ENCODE measurements at regions not wholly inside any gene's neighbourhood (a gene's known extent, or its start where the extent isn't known, plus 50 kb on each side); places are given as distances from the start of the nearest gene placed in this dataset.

DNA sequence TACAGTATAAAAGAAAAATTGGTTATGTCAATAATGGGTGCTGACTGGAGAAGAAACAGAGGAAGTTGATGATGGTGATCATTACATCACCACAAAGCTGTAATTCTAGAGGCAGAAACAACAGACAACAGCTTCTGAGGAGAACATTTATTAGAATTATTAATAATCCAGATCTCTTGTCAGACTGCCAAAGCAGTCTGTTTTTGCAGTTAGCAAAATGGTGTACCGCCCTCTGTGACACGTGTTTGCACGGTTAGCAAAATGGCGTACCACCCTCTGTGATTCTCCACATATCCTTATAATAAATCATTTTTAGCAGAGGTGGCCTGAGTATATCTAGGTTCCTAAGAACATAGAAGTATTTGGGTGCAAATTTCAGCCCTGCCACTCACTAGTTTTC, 154.0 kb upstream of the TENT5D start:
- no peaks in the 10 kb centered on the region for H4K20me1 ChIP-seq (ENCODE audit: insufficient read depth)
- H3K27ac ChIP-seq (ENCODE audit: low read depth in 2 of 2, low read length in 1 of 2): no peak overlapping the region
- H3K9me2 ChIP-seq: no peaks in the 10 kb centered on the region
- 5% methylated on average over 4 of the region's 4 CpGs for WGBS (ENCODE audit: low lambda C conversion rate)
- POLR2A ChIA-PET: no interaction called here
- H3K9me3 ChIP-seq: no peaks in the 10 kb centered on the region
- no peak overlapping the region for H3K9ac ChIP-seq
- no peak overlapping the region for H2AFZ ChIP-seq (ENCODE audit: low read depth)
- TF ChIP-seq, protein P1, sequence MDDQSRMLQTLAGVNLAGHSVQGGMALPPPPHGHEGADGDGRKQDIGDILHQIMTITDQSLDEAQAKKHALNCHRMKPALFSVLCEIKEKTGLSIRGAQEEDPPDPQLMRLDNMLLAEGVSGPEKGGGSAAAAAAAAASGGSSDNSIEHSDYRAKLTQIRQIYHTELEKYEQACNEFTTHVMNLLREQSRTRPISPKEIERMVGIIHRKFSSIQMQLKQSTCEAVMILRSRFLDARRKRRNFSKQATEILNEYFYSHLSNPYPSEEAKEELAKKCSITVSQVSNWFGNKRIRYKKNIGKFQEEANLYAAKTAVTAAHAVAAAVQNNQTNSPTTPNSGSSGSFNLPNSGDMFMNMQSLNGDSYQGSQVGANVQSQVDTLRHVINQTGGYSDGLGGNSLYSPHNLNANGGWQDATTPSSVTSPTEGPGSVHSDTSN (IDR thresholded peaks at IDR 0.05): no peak
- no peaks in the 10 kb centered on the region for H3K36me3 ChIP-seq (replicated peaks in 1 of 2; ENCODE audit: control insufficient read depth in 1 of 2, insufficient read depth in 2 of 2, low read length in 1 of 2)
- CTCF ChIA-PET: no interaction called here
- DNase-seq: no peak
- H3K4me3 ChIP-seq (ENCODE audit: low read depth in 2 of 2, low read length in 1 of 2): no peak overlapping the region
- H3K27me3 ChIP-seq (ENCODE audit: insufficient read depth): no peaks in the 10 kb centered on the region
- no peaks in the 10 kb centered on the region for H3K4me1 ChIP-seq (ENCODE audit: control insufficient read depth in 1 of 2, insufficient read depth in 2 of 2, low read depth in 1 of 2, low read length in 1 of 2)
- no peaks in the 10 kb centered on the region for H3F3A ChIP-seq (replicated peaks; ENCODE audit: insufficient read depth)
- no peaks in the 10 kb centered on the region for H3K79me2 ChIP-seq (ENCODE audit: insufficient read depth)
- H3K4me2 ChIP-seq: no peak overlapping the region

DNA sequence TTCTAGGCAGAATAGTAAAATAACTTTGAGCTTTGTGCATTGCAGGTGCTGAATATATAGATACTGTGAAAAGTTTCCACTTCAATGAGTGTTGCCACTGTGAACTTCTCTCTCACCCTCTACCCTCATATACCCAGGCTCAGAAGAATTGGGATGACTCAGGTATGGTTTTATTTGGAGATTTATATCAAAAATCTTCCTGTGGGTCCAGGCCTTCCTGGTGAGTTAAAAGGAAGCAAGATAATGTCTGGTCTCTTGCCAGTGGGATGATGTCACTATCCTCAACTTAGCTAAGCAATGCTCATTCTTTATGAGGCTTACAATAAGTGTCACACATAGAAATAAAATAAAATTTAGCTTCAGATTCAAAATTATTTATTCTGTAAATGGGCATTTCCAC, 153.3 kb upstream of the TENT5D start:
- no peaks in the 10 kb centered on the region for H3K36me3 ChIP-seq (replicated peaks in 1 of 2; ENCODE audit: control insufficient read depth in 1 of 2, insufficient read depth in 2 of 2, low read length in 1 of 2)
- no peak overlapping the region for H3K4me2 ChIP-seq
- no peak overlapping the region for H3K9ac ChIP-seq
- no peaks in the 10 kb centered on the region for H4K20me1 ChIP-seq (ENCODE audit: insufficient read depth)
- H3K79me2 ChIP-seq (ENCODE audit: insufficient read depth): no peaks in the 10 kb centered on the region
- H2AFZ ChIP-seq (ENCODE audit: low read depth): no peak overlapping the region
- TF ChIP-seq, protein P2, sequence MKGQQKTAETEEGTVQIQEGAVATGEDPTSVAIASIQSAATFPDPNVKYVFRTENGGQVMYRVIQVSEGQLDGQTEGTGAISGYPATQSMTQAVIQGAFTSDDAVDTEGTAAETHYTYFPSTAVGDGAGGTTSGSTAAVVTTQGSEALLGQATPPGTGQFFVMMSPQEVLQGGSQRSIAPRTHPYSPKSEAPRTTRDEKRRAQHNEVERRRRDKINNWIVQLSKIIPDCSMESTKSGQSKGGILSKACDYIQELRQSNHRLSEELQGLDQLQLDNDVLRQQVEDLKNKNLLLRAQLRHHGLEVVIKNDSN (IDR thresholded peaks at IDR 0.05; ENCODE audit: borderline replicate concordance, low read depth): no peak
- no peak for TF ChIP-seq RAD21 (IDR thresholded peaks at IDR 0.05; ENCODE audit: low read length)
- TF ChIP-seq, protein P1 (IDR thresholded peaks at IDR 0.05): no peak
- TF ChIP-seq, protein P3, sequence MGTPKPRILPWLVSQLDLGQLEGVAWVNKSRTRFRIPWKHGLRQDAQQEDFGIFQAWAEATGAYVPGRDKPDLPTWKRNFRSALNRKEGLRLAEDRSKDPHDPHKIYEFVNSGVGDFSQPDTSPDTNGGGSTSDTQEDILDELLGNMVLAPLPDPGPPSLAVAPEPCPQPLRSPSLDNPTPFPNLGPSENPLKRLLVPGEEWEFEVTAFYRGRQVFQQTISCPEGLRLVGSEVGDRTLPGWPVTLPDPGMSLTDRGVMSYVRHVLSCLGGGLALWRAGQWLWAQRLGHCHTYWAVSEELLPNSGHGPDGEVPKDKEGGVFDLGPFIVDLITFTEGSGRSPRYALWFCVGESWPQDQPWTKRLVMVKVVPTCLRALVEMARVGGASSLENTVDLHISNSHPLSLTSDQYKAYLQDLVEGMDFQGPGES (IDR thresholded peaks at IDR 0.05; ENCODE audit: low read depth, low read length): no peak
- H3K9me3 ChIP-seq: no peaks in the 10 kb centered on the region
- no peaks in the 10 kb centered on the region for H3F3A ChIP-seq (replicated peaks; ENCODE audit: insufficient read depth)
- DNase-seq: no peak
- H3K4me1 ChIP-seq (ENCODE audit: control insufficient read depth in 1 of 2, insufficient read depth in 2 of 2, low read depth in 1 of 2, low read length in 1 of 2): no peaks in the 10 kb centered on the region
- CTCF ChIA-PET: interaction anchor here (1.3 to 2.5 kb wide), 2 partner anchors 16 to 21 kb away, joined by 4 to 7 read pairs; no protein-coding TSS in a partner anchor
- no peak overlapping the region for H3K27ac ChIP-seq (ENCODE audit: low read depth in 2 of 2, low read length in 1 of 2)
- H3K9me2 ChIP-seq: no peaks in the 10 kb centered on the region
- POLR2A ChIA-PET: no interaction called here
- no peaks in the 10 kb centered on the region for H3K27me3 ChIP-seq (ENCODE audit: insufficient read depth)
- no peak overlapping the region for H3K4me3 ChIP-seq (ENCODE audit: low read depth in 2 of 2, low read length in 1 of 2)

DNA sequence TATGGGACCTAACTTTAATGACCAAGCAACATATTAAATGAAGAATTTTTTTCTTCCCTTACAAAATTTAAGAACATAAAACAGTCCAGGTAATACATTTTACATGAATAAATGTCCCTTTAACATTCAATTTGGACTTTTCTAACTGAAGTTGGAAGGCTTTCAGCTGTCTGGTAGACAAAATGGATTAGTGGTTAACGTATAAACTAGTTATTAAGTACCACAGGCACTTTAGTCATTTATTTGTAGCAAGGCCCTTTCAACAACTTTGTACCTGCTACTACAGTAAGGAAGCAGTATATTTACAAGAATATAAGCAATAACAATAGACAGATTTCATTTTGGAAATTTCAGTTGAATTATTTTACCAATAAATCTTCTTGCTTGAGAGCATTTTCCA, 152.5 kb upstream of the TENT5D start:
- no peak overlapping the region for H3K4me3 ChIP-seq (ENCODE audit: low read depth in 2 of 2, low read length in 1 of 2)
- TF ChIP-seq GABPA (IDR thresholded peaks at IDR 0.05; ENCODE audit: low read depth) (no peak), MEF2A (IDR thresholded peaks at IDR 0.05; ENCODE audit: borderline replicate concordance, low read depth) (no peak), RXRA (IDR thresholded peaks at IDR 0.05; ENCODE audit: borderline replicate concordance, low read depth) (no peak), RAD21 (IDR thresholded peaks at IDR 0.05; ENCODE audit: low read length) (no peak)
- TF ChIP-seq, protein P4, sequence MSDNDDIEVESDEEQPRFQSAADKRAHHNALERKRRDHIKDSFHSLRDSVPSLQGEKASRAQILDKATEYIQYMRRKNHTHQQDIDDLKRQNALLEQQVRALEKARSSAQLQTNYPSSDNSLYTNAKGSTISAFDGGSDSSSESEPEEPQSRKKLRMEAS (IDR thresholded peaks at IDR 0.05; ENCODE audit: low read depth): no peak
- TF ChIP-seq, protein P2 (IDR thresholded peaks at IDR 0.05; ENCODE audit: borderline replicate concordance, low read depth): no peak
- TF ChIP-seq, protein P5, sequence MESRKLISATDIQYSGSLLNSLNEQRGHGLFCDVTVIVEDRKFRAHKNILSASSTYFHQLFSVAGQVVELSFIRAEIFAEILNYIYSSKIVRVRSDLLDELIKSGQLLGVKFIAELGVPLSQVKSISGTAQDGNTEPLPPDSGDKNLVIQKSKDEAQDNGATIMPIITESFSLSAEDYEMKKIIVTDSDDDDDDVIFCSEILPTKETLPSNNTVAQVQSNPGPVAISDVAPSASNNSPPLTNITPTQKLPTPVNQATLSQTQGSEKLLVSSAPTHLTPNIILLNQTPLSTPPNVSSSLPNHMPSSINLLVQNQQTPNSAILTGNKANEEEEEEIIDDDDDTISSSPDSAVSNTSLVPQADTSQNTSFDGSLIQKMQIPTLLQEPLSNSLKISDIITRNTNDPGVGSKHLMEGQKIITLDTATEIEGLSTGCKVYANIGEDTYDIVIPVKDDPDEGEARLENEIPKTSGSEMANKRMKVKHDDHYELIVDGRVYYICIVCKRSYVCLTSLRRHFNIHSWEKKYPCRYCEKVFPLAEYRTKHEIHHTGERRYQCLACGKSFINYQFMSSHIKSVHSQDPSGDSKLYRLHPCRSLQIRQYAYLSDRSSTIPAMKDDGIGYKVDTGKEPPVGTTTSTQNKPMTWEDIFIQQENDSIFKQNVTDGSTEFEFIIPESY (IDR thresholded peaks at IDR 0.05; ENCODE audit: borderline replicate concordance, low read depth): no peak
- TF ChIP-seq, protein P3 (IDR thresholded peaks at IDR 0.05; ENCODE audit: low read depth, low read length): no peak
- TF ChIP-seq, protein P6, sequence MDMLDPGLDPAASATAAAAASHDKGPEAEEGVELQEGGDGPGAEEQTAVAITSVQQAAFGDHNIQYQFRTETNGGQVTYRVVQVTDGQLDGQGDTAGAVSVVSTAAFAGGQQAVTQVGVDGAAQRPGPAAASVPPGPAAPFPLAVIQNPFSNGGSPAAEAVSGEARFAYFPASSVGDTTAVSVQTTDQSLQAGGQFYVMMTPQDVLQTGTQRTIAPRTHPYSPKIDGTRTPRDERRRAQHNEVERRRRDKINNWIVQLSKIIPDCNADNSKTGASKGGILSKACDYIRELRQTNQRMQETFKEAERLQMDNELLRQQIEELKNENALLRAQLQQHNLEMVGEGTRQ (IDR thresholded peaks at IDR 0.05; ENCODE audit: borderline replicate concordance, low read depth, low read length): no peak

More for the DNA sequence above, 152.5 kb upstream of the TENT5D start:
- Histone ChIP-seq H3K9ac (no peak overlapping the region), H3K9me2 (no peaks in the 10 kb centered on the region), H2AFZ (ENCODE audit: low read depth) (no peak overlapping the region), H3K27me3 (ENCODE audit: insufficient read depth) (no peaks in the 10 kb centered on the region), H3K4me1 (ENCODE audit: control insufficient read depth in 1 of 2, insufficient read depth in 2 of 2, low read depth in 1 of 2, low read length in 1 of 2) (no peaks in the 10 kb centered on the region), H3K27ac (ENCODE audit: low read depth in 2 of 2, low read length in 1 of 2) (no peak overlapping the region), H4K20me1 (ENCODE audit: insufficient read depth) (no peaks in the 10 kb centered on the region), H3K36me3 (replicated peaks in 1 of 2; ENCODE audit: control insufficient read depth in 1 of 2, insufficient read depth in 2 of 2, low read length in 1 of 2) (no peaks in the 10 kb centered on the region), H3F3A (replicated peaks; ENCODE audit: insufficient read depth) (no peaks in the 10 kb centered on the region), H3K9me3 (no peaks in the 10 kb centered on the region), H3K79me2 (ENCODE audit: insufficient read depth) (no peaks in the 10 kb centered on the region), H3K4me2 (no peak overlapping the region)
- whole genome bisulfite sequencing (ENCODE audit: low lambda C conversion rate): 22% methylated on average over 1 of the region's 1 CpG
- ChIA-PET CTCF (interaction anchor here (1.3 to 2.5 kb wide), 3 partner anchors 15 to 22 kb away, joined by 4 to 7 read pairs (median 5); no protein-coding TSS in a partner anchor), POLR2A (no interaction called here)
- DNase-seq: no peak

Data from SK-N-SH (cell line).